ENCODE measurements at regions not wholly inside any gene's neighbourhood (a gene's known extent, or its start where the extent isn't known, plus 50 kb on each side); places are given as distances from the start of the nearest gene placed in this dataset.

GRCh38 chr1:213602796-213603486 lies 384.8 kb upstream of the PROX1 start:
- no peak overlapping the region for H3K27ac ChIP-seq (ENCODE audit: low read length)

GRCh38 chr1:213604477-213604876 lies 383.3 kb upstream of the PROX1 start:
- H3F3A ChIP-seq (ENCODE audit: insufficient read depth, low read length), result no peaks in the 10 kb centered on the region
- H3K4me2 ChIP-seq (ENCODE audit: low read depth, low read length), result no peak overlapping the region
- H3K4me3 ChIP-seq (ENCODE audit: low read length), result no peak overlapping the region
- no peaks in the 10 kb centered on the region for H3K4me1 ChIP-seq (ENCODE audit: low read length)
- no peaks in the 10 kb centered on the region; the same call in 1 of the 2 replicates for H3K9me2 ChIP-seq (replicated peaks; ENCODE audit: insufficient read depth, low read length)
- H2AFZ ChIP-seq (ENCODE audit: low read length), result no peak overlapping the region
- no peak for TF ChIP-seq CTCF (IDR thresholded peaks at IDR 0.05; ENCODE audit: low read length)
- TF ChIP-seq EZH2 (optimal IDR thresholded peaks at IDR 0.05; ENCODE audit: low read depth, low read length), result no peak
- no peak for TF ChIP-seq EZH2phosphoT487 (IDR thresholded peaks at IDR 0.05; ENCODE audit: low read length)
- H3K27me3 ChIP-seq (replicated peaks; ENCODE audit: insufficient read depth, low read length), result no peaks in the 10 kb centered on the region
- H3K79me2 ChIP-seq (ENCODE audit: low read length), result no peaks in the 10 kb centered on the region
- H3K9ac ChIP-seq (ENCODE audit: low read length), result no peak overlapping the region
- DNase-seq, result no peak
- no peak overlapping the region for H3K27ac ChIP-seq (ENCODE audit: low read length)
- no peaks in the 10 kb centered on the region for H3K9me3 ChIP-seq (replicated peaks; ENCODE audit: insufficient read depth, low read length)
- H3K36me3 ChIP-seq (replicated peaks; ENCODE audit: insufficient read depth, low read length), result no peaks in the 10 kb centered on the region
- no peaks in the 10 kb centered on the region for H4K20me1 ChIP-seq (ENCODE audit: insufficient read depth, low read length)

More at GRCh38 chr1:213602796-213603486, 384.8 kb upstream of the PROX1 start:
- Histone ChIP-seq H3K79me2 (ENCODE audit: low read length) (no peaks in the 10 kb centered on the region), H2AFZ (ENCODE audit: low read length) (no peak overlapping the region), H3K4me3 (ENCODE audit: low read length) (no peak overlapping the region), H3K9ac (ENCODE audit: low read length) (no peak overlapping the region), H3K9me2 (replicated peaks; ENCODE audit: insufficient read depth, low read length) (no peaks in the 10 kb centered on the region), H3K36me3 (replicated peaks; ENCODE audit: insufficient read depth, low read length) (no peaks in the 10 kb centered on the region), H3K27me3 (replicated peaks; ENCODE audit: insufficient read depth, low read length) (no peaks in the 10 kb centered on the region), H3K9me3 (replicated peaks; ENCODE audit: insufficient read depth, low read length) (no peaks in the 10 kb centered on the region), H3K4me1 (ENCODE audit: low read length) (no peaks in the 10 kb centered on the region), H3K4me2 (ENCODE audit: low read depth, low read length) (no peak overlapping the region), H4K20me1 (ENCODE audit: insufficient read depth, low read length) (no peaks in the 10 kb centered on the region), H3F3A (ENCODE audit: insufficient read depth, low read length) (no peaks in the 10 kb centered on the region)
- no peak for DNase-seq
- TF ChIP-seq CTCF (IDR thresholded peaks at IDR 0.05; ENCODE audit: low read length) (no peak), EZH2phosphoT487 (IDR thresholded peaks at IDR 0.05; ENCODE audit: low read length) (no peak), EZH2 (optimal IDR thresholded peaks at IDR 0.05; ENCODE audit: low read depth, low read length) (no peak)

- Histone ChIP-seq H3K4me1 (ENCODE audit: low read length) (no peaks in the 10 kb centered on the region), H3K4me2 (ENCODE audit: low read depth, low read length) (no peak overlapping the region), H3K9me3 (replicated peaks; ENCODE audit: insufficient read depth, low read length) (no peaks in the 10 kb centered on the region), H3K79me2 (ENCODE audit: low read length) (no peaks in the 10 kb centered on the region), H3F3A (ENCODE audit: insufficient read depth, low read length) (no peaks in the 10 kb centered on the region), H2AFZ (ENCODE audit: low read length) (no peak overlapping the region), H4K20me1 (ENCODE audit: insufficient read depth, low read length) (no peaks in the 10 kb centered on the region), H3K4me3 (ENCODE audit: low read length) (no peak overlapping the region), H3K9ac (ENCODE audit: low read length) (no peak overlapping the region), H3K27me3 (replicated peaks; ENCODE audit: insufficient read depth, low read length) (no peaks in the 10 kb centered on the region), H3K9me2 (replicated peaks; ENCODE audit: insufficient read depth, low read length) (no peaks in the 10 kb centered on the region; the same call in 1 of the 2 replicates), H3K36me3 (replicated peaks; ENCODE audit: insufficient read depth, low read length) (no peaks in the 10 kb centered on the region), H3K27ac (ENCODE audit: low read length) (no peak overlapping the region)
- no peak for TF ChIP-seq CTCF (IDR thresholded peaks at IDR 0.05; ENCODE audit: low read length)
- TF ChIP-seq EZH2phosphoT487 (IDR thresholded peaks at IDR 0.05; ENCODE audit: low read length), result no peak
- no peak for TF ChIP-seq EZH2 (optimal IDR thresholded peaks at IDR 0.05; ENCODE audit: low read depth, low read length)
- no peak for DNase-seq
These were observed 382.0 kb upstream of the PROX1 start for GRCh38 chr1:213605732-213606131.

All from MM.1S (cell line).